ENCODE measurements at regions not wholly inside any gene's neighbourhood (a gene's known extent, or its start where the extent isn't known, plus 50 kb on each side); places are given as distances from the start of the nearest gene placed in this dataset.

GRCh38 chr3:157649511-157649910 lies 146.3 kb upstream of the VEPH1 start:
- DNase-seq = no peak
- H3K36me3 ChIP-seq (ENCODE audit: low read depth) = no peaks in the 10 kb centered on the region
- no peak overlapping the region for H3K27ac ChIP-seq
- no peak overlapping the region for H3K4me2 ChIP-seq (ENCODE audit: unreplicated experiment)
- H3K9me3 ChIP-seq (ENCODE audit: low read depth) = no peaks in the 10 kb centered on the region
- no peaks in the 10 kb centered on the region for H3K27me3 ChIP-seq (replicated peaks; ENCODE audit: insufficient read depth)
- no peaks in the 10 kb centered on the region for H3K4me1 ChIP-seq (ENCODE audit: insufficient read depth)
- 40 to 57% methylated on average over 1 of the region's 1 CpG for WGBS, 2 experiments (ENCODE audit: low coverage in 1 of 2, low lambda C conversion rate in 2 of 2, missing lambda C conversion rate in 2 of 2)
- H3F3A ChIP-seq (ENCODE audit: insufficient read depth) = no peaks in the 10 kb centered on the region
- H2AFZ ChIP-seq = no peak overlapping the region
- no peaks in the 10 kb centered on the region for H3K79me2 ChIP-seq (ENCODE audit: insufficient read depth)
- H4K20me1 ChIP-seq (ENCODE audit: insufficient read depth) = no peaks in the 10 kb centered on the region
- no peak overlapping the region for H3K4me3 ChIP-seq
- H3K9ac ChIP-seq = no peak overlapping the region
- H3K9me2 ChIP-seq (ENCODE audit: insufficient read depth) = no peaks in the 10 kb centered on the region
- in situ Hi-C loops (cut with MboI) = no loop called here
- TF ChIP-seq EZH2 (IDR thresholded peaks at IDR 0.05; ENCODE audit: insufficient read depth, poor library complexity, severe bottlenecking) (no peak), EZH2phosphoT487 (IDR thresholded peaks at IDR 0.05; ENCODE audit: insufficient read depth, low read depth) (no peak)

DNA sequence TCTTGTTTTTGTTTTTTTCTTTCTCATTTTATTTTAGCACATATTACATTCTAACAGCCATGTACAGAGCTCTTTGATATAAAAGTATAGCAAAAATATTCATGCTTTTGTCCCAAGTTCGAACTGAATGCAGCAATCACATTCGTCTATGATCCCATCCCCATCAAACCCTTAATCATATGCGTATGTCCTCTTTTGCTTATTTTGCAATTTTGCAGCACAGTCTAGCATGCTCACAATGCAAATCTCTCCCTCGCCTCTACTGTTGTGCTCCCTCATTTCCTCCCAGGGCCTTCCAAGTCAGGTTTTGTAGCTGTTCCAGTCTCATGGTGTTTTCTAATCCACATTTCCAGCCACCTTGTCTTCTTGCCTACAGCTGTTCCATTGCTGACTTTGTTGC lies 144.6 kb upstream of the VEPH1 start:
- H3K4me2 ChIP-seq (ENCODE audit: unreplicated experiment) = no peak overlapping the region
- DNase-seq = no peak
- no peaks in the 10 kb centered on the region for H3K9me2 ChIP-seq (ENCODE audit: insufficient read depth)
- no peaks in the 10 kb centered on the region for H3K27me3 ChIP-seq (replicated peaks; ENCODE audit: insufficient read depth)
- no peak overlapping the region for H3K27ac ChIP-seq
- in situ Hi-C loops (cut with MboI) = no loop called here
- no peaks in the 10 kb centered on the region for H4K20me1 ChIP-seq (ENCODE audit: insufficient read depth)
- no peaks in the 10 kb centered on the region for H3K79me2 ChIP-seq (ENCODE audit: insufficient read depth)
- H3K4me3 ChIP-seq = no peak overlapping the region
- no peaks in the 10 kb centered on the region for H3K9me3 ChIP-seq (ENCODE audit: low read depth)
- TF ChIP-seq EZH2phosphoT487 (IDR thresholded peaks at IDR 0.05; ENCODE audit: insufficient read depth, low read depth) = no peak
- no peaks in the 10 kb centered on the region for H3K36me3 ChIP-seq (ENCODE audit: low read depth)
- H3F3A ChIP-seq (ENCODE audit: insufficient read depth) = no peaks in the 10 kb centered on the region
- no peaks in the 10 kb centered on the region for H3K4me1 ChIP-seq (ENCODE audit: insufficient read depth)
- 67 to 73% methylated on average over 4 of the region's 4 CpGs for WGBS, 2 experiments (ENCODE audit: low coverage in 1 of 2, low lambda C conversion rate in 2 of 2, missing lambda C conversion rate in 2 of 2)
- H2AFZ ChIP-seq = no peak overlapping the region
- H3K9ac ChIP-seq = no peak overlapping the region

- 83 to 85% methylated on average over 2 of the region's 2 CpGs for WGBS, 2 experiments (ENCODE audit: low coverage in 1 of 2, low lambda C conversion rate in 2 of 2, missing lambda C conversion rate in 2 of 2)
- TF ChIP-seq EZH2 (IDR thresholded peaks at IDR 0.05; ENCODE audit: insufficient read depth, poor library complexity, severe bottlenecking) = no peak
- TF ChIP-seq EZH2phosphoT487 (IDR thresholded peaks at IDR 0.05; ENCODE audit: insufficient read depth, low read depth) = no peak
- in situ Hi-C loops (cut with MboI) = no loop called here
Measured at GRCh38 chr3:157639756-157640426, 136.7 kb upstream of the VEPH1 start.

DNA sequence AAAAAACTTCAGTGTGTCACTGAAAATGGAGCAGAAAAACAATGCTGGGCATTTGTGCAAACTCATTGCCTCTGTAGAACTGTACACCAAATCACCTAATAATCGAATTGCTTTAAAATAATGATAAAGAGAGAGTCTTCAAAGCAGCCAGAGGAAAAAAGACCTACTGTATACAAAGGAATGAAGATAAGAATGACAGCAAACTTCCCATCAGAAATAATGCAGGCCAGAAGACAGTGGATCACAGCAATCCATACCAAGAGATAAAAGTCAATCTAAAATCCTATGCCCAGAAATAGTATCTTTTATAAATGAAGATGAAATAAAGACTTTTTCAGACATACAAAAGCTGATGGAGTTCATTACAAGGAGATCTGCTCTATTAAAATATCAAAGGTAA lies 134.7 kb upstream of the VEPH1 start:
- Histone ChIP-seq H3F3A (ENCODE audit: insufficient read depth) (no peaks in the 10 kb centered on the region), H3K27me3 (replicated peaks; ENCODE audit: insufficient read depth) (no peaks in the 10 kb centered on the region), H3K9me3 (ENCODE audit: low read depth) (no peaks in the 10 kb centered on the region), H3K79me2 (ENCODE audit: insufficient read depth) (no peaks in the 10 kb centered on the region), H3K9ac (no peak overlapping the region), H3K36me3 (ENCODE audit: low read depth) (no peaks in the 10 kb centered on the region), H3K4me1 (ENCODE audit: insufficient read depth) (no peaks in the 10 kb centered on the region), H3K4me3 (no peak overlapping the region), H4K20me1 (ENCODE audit: insufficient read depth) (no peaks in the 10 kb centered on the region), H2AFZ (no peak overlapping the region), H3K27ac (no peak overlapping the region), H3K4me2 (ENCODE audit: unreplicated experiment) (no peak overlapping the region), H3K9me2 (ENCODE audit: insufficient read depth) (no peaks in the 10 kb centered on the region)
- TF ChIP-seq EZH2phosphoT487 (IDR thresholded peaks at IDR 0.05; ENCODE audit: insufficient read depth, low read depth) (no peak), EZH2 (IDR thresholded peaks at IDR 0.05; ENCODE audit: insufficient read depth, poor library complexity, severe bottlenecking) (no peak)
- DNase-seq = no peak
- WGBS, 2 experiments (ENCODE audit: low coverage in 1 of 2, low lambda C conversion rate in 2 of 2, missing lambda C conversion rate in 2 of 2) = 0 to 6% methylated on average over 1 of the region's 1 CpG
- in situ Hi-C loops (cut with MboI) = no loop called here

More at GRCh38 chr3:157639756-157640426, 136.7 kb upstream of the VEPH1 start:
- Histone ChIP-seq H4K20me1 (ENCODE audit: insufficient read depth) (no peaks in the 10 kb centered on the region), H2AFZ (no peak overlapping the region), H3F3A (ENCODE audit: insufficient read depth) (no peaks in the 10 kb centered on the region), H3K4me3 (no peak overlapping the region), H3K9me2 (ENCODE audit: insufficient read depth) (no peaks in the 10 kb centered on the region), H3K4me1 (ENCODE audit: insufficient read depth) (no peaks in the 10 kb centered on the region), H3K9me3 (ENCODE audit: low read depth) (no peaks in the 10 kb centered on the region), H3K27ac (no peak overlapping the region), H3K4me2 (ENCODE audit: unreplicated experiment) (no peak overlapping the region), H3K9ac (no peak overlapping the region), H3K27me3 (replicated peaks; ENCODE audit: insufficient read depth) (no peaks in the 10 kb centered on the region), H3K79me2 (ENCODE audit: insufficient read depth) (no peaks in the 10 kb centered on the region), H3K36me3 (ENCODE audit: low read depth) (no peaks in the 10 kb centered on the region)
- no peak for DNase-seq

DNA sequence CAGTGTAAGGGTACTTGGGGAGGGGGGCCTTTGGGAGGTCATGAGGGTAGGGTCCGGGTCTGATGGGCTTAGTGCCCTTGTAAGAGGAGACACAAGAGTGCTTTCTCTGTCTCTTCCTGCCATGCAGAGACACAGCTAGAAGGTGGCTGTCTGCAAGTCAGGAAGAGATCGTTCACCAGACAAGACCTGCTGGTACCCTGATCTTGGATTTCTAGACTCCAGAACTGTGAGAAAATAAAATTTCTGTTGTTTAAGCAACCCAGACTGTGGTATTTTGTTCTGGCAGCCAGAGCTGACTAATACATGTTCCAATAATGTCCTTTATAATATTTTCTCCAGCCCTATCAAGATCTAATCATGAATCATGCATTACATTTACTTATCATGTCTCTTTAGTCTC lies 130.0 kb upstream of the VEPH1 start:
- in situ Hi-C loops (cut with MboI) = no loop called here
- no peak overlapping the region for H3K4me3 ChIP-seq
- no peaks in the 10 kb centered on the region for H3K79me2 ChIP-seq (ENCODE audit: insufficient read depth)
- no peaks in the 10 kb centered on the region for H4K20me1 ChIP-seq (ENCODE audit: insufficient read depth)
- no peak overlapping the region for H3K9ac ChIP-seq
- H2AFZ ChIP-seq = no peak overlapping the region
- no peaks in the 10 kb centered on the region for H3K9me3 ChIP-seq (ENCODE audit: low read depth)
- H3K27ac ChIP-seq = no peak overlapping the region
- H3K9me2 ChIP-seq (ENCODE audit: insufficient read depth) = no peaks in the 10 kb centered on the region
- 81 to 91% methylated on average over 2 of the region's 2 CpGs for WGBS, 2 experiments (ENCODE audit: low coverage in 1 of 2, low lambda C conversion rate in 2 of 2, missing lambda C conversion rate in 2 of 2)
- peak; percentile 14 for DNase-seq
- no peaks in the 10 kb centered on the region for H3F3A ChIP-seq (ENCODE audit: insufficient read depth)
- H3K4me2 ChIP-seq (ENCODE audit: unreplicated experiment) = no peak overlapping the region
- no peaks in the 10 kb centered on the region for H3K4me1 ChIP-seq (ENCODE audit: insufficient read depth)
- no peaks in the 10 kb centered on the region for H3K36me3 ChIP-seq (ENCODE audit: low read depth)
- TF ChIP-seq EZH2 (IDR thresholded peaks at IDR 0.05; ENCODE audit: insufficient read depth, poor library complexity, severe bottlenecking) (no peak), EZH2phosphoT487 (IDR thresholded peaks at IDR 0.05; ENCODE audit: insufficient read depth, low read depth) (no peak)
- H3K27me3 ChIP-seq (replicated peaks; ENCODE audit: insufficient read depth) = no peaks in the 10 kb centered on the region
